ENCODE measurements at regions not wholly inside any gene's neighbourhood (a gene's known extent, or its start where the extent isn't known, plus 50 kb on each side); places are given as distances from the start of the nearest gene placed in this dataset.
"Not testable (repeated sequence)": the region's sequence is repeated elsewhere in the genome, so short reads cannot be mapped to it uniquely, and the experiment has no call there.

- no peak for DNase-seq
Measured at GRCh38 chr15:36008719-36009118, 462.8 kb upstream of the DPH6 start.

GRCh38 chr15:36024031-36024688, 478.2 kb upstream of the DPH6 start:
- DNase-seq: no peak

DNA sequence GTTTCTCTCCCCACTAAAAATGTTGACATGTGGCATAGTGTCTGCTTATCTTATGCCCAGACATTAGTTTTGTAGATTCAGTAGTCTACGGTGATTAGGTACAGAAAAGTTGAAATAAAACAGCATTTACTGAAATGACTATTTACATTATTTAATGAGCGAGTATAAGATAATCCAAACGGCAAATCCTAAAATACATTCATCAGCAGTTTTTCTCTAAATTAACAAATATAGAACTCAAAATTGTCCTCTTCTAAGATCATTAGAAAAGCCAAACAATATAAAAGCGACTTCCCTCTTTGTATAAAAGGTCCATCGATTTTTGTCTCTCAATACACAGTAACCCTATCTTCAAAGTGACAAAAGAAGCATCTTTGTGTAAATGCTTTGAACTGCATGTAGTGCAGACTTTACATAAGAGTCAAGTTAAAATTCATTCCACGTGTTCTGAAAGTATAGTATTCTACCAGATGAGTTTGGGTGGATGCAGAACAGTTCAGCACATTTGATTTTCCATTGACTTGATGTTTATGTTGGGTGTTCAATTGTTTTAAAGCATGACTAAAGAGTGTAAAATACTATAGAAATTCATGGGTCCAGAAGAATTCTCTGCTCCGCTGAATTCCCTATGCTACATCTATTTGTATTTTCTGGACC, 480.8 kb upstream of the DPH6 start:
- DNase-seq: no peak

- DNase-seq: no peak
Measured at GRCh38 chr15:36029606-36030210, 483.7 kb upstream of the DPH6 start.

DNA sequence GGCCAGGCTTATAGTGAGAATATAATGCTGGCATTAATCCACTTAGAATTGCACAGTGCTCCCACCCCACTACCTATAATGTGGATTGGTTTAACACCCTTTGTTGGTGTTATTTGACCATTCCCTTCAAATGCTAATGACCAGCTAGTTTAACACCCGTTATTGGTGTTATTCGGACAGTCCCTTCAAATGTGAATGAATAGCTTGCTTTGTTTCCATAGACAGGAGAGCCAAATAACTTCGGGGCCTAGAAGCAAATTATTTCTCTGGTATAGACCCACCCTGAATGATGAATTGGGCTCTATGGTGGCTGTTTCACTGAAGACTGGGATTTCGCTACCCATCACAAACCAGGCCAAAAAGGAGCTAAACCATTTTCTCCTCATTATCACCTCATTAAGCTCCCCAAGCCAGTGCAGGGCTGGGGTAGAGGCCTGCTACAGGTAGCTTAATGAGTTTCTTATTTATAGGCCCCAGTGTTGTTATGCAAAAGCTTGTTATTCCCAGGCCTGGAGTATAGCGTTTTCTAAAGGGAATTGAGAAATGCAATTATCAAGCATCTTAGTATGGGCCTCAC, 494.1 kb upstream of the DPH6 start:
- no peak for DNase-seq

DNA sequence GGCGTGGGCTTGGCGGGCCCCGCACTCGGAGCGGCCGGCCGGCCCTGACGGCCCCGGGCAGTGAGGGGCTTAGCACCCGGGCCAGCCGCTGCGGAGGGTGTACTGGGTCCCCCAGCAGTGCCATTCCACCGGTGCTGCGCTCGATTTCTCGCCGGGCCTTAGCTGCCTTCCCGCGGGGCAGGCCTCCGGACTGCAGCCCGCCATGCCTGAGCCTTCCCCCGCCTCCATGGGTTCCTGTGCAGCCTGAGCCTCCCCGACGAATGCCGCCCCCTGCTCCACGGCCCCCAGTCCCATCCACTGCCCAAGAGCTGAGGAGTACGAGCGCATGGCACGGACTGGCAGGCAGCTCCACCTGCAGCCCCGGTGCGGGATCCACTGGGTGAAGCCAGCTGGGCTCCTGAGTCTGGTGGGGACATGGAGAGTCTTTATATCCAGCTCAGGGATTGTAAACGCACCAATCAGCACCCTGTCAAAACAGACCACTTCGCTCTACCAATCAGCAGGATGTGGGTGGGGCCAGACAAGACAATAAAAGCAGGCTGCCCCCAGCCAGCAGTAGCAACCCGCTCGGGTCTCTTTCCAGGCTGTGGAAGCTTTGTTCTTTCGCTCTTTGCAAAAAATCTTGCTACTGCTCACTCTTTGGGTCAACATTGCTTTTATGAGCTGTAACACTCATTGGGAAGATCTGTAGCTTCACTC, 501.2 kb upstream of the DPH6 start:
- DNase-seq: not testable (repeated sequence)

GRCh38 chr15:36050899-36051298, 504.9 kb upstream of the DPH6 start:
- DNase-seq: no peak

DNA sequence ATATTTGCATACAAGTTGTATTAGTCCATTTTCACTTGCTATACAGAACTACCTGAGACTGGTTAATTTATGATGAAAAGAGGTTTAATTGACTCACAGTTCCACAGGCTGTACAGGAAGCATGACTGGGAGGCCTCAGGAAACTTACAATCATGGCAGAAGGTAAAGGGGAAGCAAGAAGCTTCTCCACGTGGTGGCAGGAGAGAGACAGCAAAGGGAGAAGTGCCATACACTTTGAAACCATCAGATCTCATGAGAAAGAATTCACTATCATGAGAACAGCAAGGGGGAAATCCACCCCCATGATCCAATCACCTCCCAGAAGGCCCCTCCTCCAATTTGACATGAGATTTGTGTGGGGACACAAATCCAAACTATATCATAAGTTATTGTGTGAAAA, 506.7 kb upstream of the DPH6 start:
- not testable (repeated sequence) for DNase-seq

- DNase-seq: no peak
Measured at GRCh38 chr15:36053746-36054145, 507.8 kb upstream of the DPH6 start.

GRCh38 chr15:36059596-36059995, 513.6 kb upstream of the DPH6 start:
- no peak for DNase-seq

GRCh38 chr15:36062357-36062756, 516.4 kb upstream of the DPH6 start:
- no peak for DNase-seq

DNA sequence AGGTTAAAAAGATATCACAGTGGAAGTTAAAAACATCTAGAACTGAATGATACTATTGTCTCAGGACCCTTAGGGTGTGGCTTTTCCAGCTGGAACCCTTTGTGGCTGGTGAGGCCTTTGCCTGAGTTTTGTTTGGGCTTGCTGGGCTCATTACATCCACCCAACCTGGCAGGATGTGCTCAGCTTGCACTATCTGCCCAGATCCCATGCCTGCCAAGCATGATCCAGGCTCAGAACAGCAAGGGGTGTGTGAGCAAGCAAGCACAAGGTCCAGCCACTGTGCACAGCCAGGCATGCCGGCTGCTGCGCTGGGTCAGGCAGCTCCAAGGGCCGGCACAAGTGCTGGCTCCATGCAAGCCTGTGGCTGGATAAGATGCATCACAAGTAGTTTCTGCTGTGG, 512.7 kb upstream of the CDIN1 start:
- DNase-seq: no peak

GRCh38 chr15:36067483-36068274, 511.7 kb upstream of the CDIN1 start:
- no peak for DNase-seq

GRCh38 chr15:36075333-36075732, 504.1 kb upstream of the CDIN1 start:
- no peak for DNase-seq

- DNase-seq: no peak
Measured at GRCh38 chr15:36079021-36079420, 500.4 kb upstream of the CDIN1 start.

- no peak for DNase-seq
Measured at GRCh38 chr15:36080759-36081158, 498.7 kb upstream of the CDIN1 start.

DNA sequence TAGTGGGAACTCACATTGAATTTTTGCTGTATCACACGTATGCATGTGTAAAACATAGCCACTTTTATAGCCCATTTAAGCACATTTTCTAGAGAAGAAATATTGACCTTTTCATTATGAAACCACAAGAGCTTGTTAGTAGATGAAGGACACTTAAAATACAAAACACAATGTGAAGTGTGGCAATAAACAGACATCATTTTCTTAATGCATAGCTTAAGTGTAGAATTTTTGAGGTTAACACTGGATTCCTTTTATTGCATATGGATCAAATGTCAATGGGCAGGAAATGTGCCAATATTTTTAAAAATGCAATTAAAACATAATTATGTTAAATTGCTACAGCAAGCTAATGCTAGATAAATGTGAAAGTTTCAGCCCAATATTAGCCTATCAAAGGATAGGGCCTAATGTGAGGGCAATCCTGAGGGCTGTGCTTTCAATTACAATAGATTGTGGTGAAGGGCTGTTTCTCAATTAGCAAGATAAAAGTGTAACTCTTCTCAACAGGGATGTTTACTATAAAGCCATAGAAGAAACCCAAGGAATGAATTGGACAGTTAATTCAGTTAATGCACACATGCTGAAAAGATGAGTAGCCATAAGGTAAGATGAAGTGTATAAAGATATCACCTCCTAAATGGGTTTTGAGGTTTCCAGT, 489.0 kb upstream of the CDIN1 start:
- DNase-seq: no peak

GRCh38 chr15:36106640-36107335, 472.6 kb upstream of the CDIN1 start:
- DNase-seq: no peak

- no peak for DNase-seq
Measured at GRCh38 chr15:36108541-36108940, 470.9 kb upstream of the CDIN1 start.

GRCh38 chr15:36109943-36110658, 469.3 kb upstream of the CDIN1 start:
- no peak for DNase-seq

DNA sequence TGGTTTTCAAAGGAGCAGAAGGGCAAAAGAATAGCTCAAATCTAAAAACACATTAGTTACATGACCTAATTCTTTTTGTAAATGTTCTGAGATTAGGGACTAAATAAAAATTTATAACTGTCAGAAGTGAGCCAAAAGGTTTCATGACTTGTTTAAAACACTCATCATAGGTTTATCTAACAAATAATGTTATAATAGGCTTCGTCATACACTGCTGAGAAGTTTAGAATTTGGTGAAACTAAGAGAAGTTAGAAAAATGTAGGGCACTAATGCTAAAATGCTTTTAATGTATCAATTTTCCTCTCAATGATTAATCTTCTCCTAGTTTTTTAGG, 468.8 kb upstream of the CDIN1 start:
- no peak for DNase-seq
